CD4-positive, alpha-beta T cell (primary cell): ENCODE measurements at regions not wholly inside any gene's neighbourhood (a gene's known extent, or its start where the extent isn't known, plus 50 kb on each side); places are given as distances from the start of the nearest gene placed in this dataset.

Experiments
- ATAC-seq: fragments of 200-7000 bp; cut with Tn5 transposase; one replicate; pipeline ENCODE4 v1.10.0; 2022; ENCODE audit warnings: mild to moderate bottlenecking; ENCODE audit not compliant: poor library complexity
- CTCF ChIA-PET: fragments of 350-600 bp; sonication (Branson Sonifier 250); formaldehyde crosslinking; loops from one replicate; lab custom pipeline; 2021; ENCODE audit warnings: antibody characterized with exemption, inconsistent platforms; lab: Charles Lee
- POLR2A ChIA-PET: fragments of 350-600 bp; sonication (Branson Sonifier 250); formaldehyde crosslinking; loops from one replicate; lab custom pipeline; 2021; ENCODE audit warnings: antibody characterized with exemption, inconsistent platforms; lab: Charles Lee
- DNase-seq, 14 experiments: peaks; one replicate each; pipeline ENCODE4 v3.0.0-alpha.2; 2013 to 2020; ENCODE audit warnings: mixed read lengths in 2 of 14
- H3K27ac ChIP-seq, 2 donors: one replicate each; pipeline versions ENCODE4 v1.5.1 to v1.7.0; 2013; ENCODE audit warnings: low read length in 2 of 2, low read depth in 1 of 2, mild to moderate bottlenecking in 1 of 2
- H3K27me3 ChIP-seq, 2 experiments: 1 replicate in 1 of 2; 2 replicates in 1 of 2; pipeline versions ENCODE4 v1.6.1 to v1.7.0; 2013; ENCODE audit warnings: low read length in 2 of 2, control low read depth in 1 of 2, mild to moderate bottlenecking in 1 of 2, moderate library complexity in 1 of 2; ENCODE audit not compliant: insufficient read depth in 2 of 2, control insufficient read depth in 1 of 2
- H3K36me3 ChIP-seq: one replicate; pipeline ENCODE4 v1.6.1; 2013; ENCODE audit warnings: low read length, control low read depth; ENCODE audit not compliant: insufficient read depth
- H3K4me1 ChIP-seq: one replicate; pipeline ENCODE4 v1.6.1; 2013; ENCODE audit warnings: low read length, control low read depth; ENCODE audit not compliant: insufficient read depth
- H3K4me3 ChIP-seq: one replicate; pipeline ENCODE4 v1.5.1; 2013; ENCODE audit warnings: mild to moderate bottlenecking, low read length, moderate library complexity
- H3K9me3 ChIP-seq, 2 experiments: 1 replicate in 1 of 2; 2 replicates in 1 of 2; pipeline versions ENCODE4 v1.6.1 to v1.7.0; 2013; ENCODE audit warnings: low read length in 2 of 2, mild to moderate bottlenecking in 2 of 2, control low read depth in 1 of 2, moderate library complexity in 1 of 2; ENCODE audit not compliant: control insufficient read depth in 1 of 2, insufficient read depth in 1 of 2
- H3K27ac Mint-ChIP-seq: one replicate; pipeline ENCODE4 v1.8.0; 2020; ENCODE audit warnings: mixed read lengths
- H3K27me3 Mint-ChIP-seq: one replicate; pipeline ENCODE4 v1.8.0; 2021; ENCODE audit warnings: mixed read lengths
- H3K36me3 Mint-ChIP-seq: one replicate; pipeline ENCODE4 v1.8.0; 2021; ENCODE audit warnings: low read depth, mixed read lengths
- H3K4me1 Mint-ChIP-seq: one replicate; pipeline ENCODE4 v1.8.0; 2021; ENCODE audit warnings: low read depth, mixed read lengths
- H3K4me3 Mint-ChIP-seq: one replicate; pipeline ENCODE4 v1.8.0; 2020; ENCODE audit warnings: mild to moderate bottlenecking, mixed read lengths
- H3K9me3 Mint-ChIP-seq: one replicate; pipeline ENCODE4 v1.8.0; 2020; ENCODE audit warnings: mixed read lengths
- CTCF ChIP-seq: fragments of 200-600 bp; IDR thresholded peaks from one replicate; pipeline ENCODE4 v1.8.0; 2022; ENCODE audit warnings: antibody characterized with exemption, mild to moderate bottlenecking
- intact Hi-C, 2 experiments: fragments of 100-400 bp; cut with DNase I in 1 of 2; cut with micrococcal nuclease in 1 of 2; formaldehyde crosslinking; loops; one replicate each; pipeline versions ENCODE4 v1.15.1 to v1.9.0; 2023 to 2025; cut with DNase I, micrococcal nuclease

DNA sequence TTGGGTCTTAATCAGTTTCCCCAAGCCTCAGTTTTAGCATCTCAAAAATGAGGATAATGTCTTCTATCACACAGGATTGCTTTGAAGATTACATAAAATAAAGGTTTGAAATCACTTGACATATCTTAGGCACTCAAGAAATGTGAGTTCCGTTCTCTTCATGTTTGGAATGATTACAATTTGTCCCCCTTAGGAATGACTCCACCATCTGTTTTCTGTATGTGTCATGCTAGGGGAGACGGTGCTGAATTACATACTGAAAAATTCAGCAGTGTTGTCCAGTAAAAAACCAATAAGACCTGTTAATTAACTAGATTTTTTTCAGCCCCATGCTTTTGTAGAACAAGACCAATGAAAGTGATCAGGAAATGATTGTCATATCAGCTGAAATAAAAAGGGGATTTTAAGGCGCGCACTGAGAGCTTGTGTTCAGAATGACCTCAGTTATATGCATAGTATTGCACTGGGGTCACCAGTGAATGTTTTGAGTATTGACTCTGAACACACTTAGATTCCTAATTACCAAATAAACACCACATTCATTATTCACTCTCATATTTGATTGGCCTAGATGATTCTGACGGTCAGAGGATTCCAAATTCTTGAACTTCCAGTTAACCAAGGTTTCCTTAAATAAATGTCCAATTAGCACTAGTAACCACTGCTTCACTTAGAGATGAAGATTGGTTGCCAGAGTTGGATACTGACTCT is 114.5 kb upstream of the KCNK2 start:
- Mint-ChIP-seq H3K27me3 (peaks cover 14% of the 10 kb centered on the region), H3K4me3 (no peak overlapping the region), H3K9me3 (no peaks in the 10 kb centered on the region), H3K4me1 (no peaks in the 10 kb centered on the region), H3K27ac (no peak overlapping the region), H3K36me3 (no peaks in the 10 kb centered on the region)
- ChIA-PET CTCF (no interaction called here), POLR2A (no interaction called here)
- no peak for ATAC-seq
- Histone ChIP-seq H3K27ac (no peak overlapping the region), H3K9me3 (no peaks in the 10 kb centered on the region), H3K27me3 (no peaks in the 10 kb centered on the region), H3K4me1 (no peaks in the 10 kb centered on the region), H3K4me3 (no peak overlapping the region), H3K36me3 (no peaks in the 10 kb centered on the region)
- TF ChIP-seq CTCF = no peak
- intact Hi-C loops = no loop called here
- DNase-seq = no peak

GRCh38 chr1:214970016-214970415 is 112.5 kb upstream of the KCNK2 start:
- CTCF ChIA-PET = no interaction called here
- DNase-seq (no peak), ATAC-seq (no peak)
- POLR2A ChIA-PET = no interaction called here
- intact Hi-C loops = no loop called here
- no peaks in the 10 kb centered on the region for H3K27me3 ChIP-seq
- Mint-ChIP-seq H3K27ac (no peak overlapping the region), H3K36me3 (no peaks in the 10 kb centered on the region), H3K27me3 (peaks cover 16% of the 10 kb centered on the region), H3K9me3 (no peaks in the 10 kb centered on the region), H3K4me1 (no peaks in the 10 kb centered on the region), H3K4me3 (no peak overlapping the region)
- no peaks in the 10 kb centered on the region for H3K4me1 ChIP-seq
- no peak overlapping the region for H3K4me3 ChIP-seq
- no peaks in the 10 kb centered on the region for H3K9me3 ChIP-seq
- no peaks in the 10 kb centered on the region for H3K36me3 ChIP-seq
- H3K27ac ChIP-seq = no peak overlapping the region
- TF ChIP-seq CTCF = no peak

DNA sequence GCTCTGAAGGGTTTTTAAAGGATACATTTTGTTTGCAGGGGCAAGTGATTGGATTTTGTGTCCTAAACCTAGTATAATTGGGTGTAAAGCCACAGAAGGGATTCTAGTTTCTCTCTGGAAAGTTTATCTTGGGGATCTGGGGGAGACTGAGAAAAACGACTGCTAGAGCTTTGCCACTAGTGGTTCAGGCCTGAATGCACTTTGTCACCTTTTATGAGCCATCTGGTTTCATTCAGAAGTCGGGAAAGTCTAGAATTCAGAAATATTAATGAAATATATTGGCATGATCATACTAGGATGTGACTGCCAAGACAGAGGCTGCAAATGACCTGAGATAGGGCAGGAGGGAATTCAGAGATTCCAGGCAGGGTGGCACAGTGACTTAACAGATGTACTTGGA is 111.5 kb upstream of the KCNK2 start:
- ATAC-seq (no peak), DNase-seq (no peak)
- Histone ChIP-seq H3K4me1 (no peaks in the 10 kb centered on the region), H3K27ac (no peak overlapping the region), H3K9me3 (no peaks in the 10 kb centered on the region), H3K4me3 (no peak overlapping the region), H3K36me3 (no peaks in the 10 kb centered on the region), H3K27me3 (no peaks in the 10 kb centered on the region)
- H3K36me3 Mint-ChIP-seq = no peaks in the 10 kb centered on the region
- H3K27me3 Mint-ChIP-seq = peaks cover 8% of the 10 kb centered on the region
- intact Hi-C loops = no loop called here
- POLR2A ChIA-PET = no interaction called here
- no peaks in the 10 kb centered on the region for H3K4me1 Mint-ChIP-seq
- no peaks in the 10 kb centered on the region for H3K9me3 Mint-ChIP-seq
- CTCF ChIA-PET = no interaction called here
- no peak overlapping the region for H3K27ac Mint-ChIP-seq
- H3K4me3 Mint-ChIP-seq = no peak overlapping the region
- no peak for TF ChIP-seq CTCF
